HG03469 (cell line): ENCODE measurements at regions not wholly inside any gene's neighbourhood (a gene's known extent, or its start where the extent isn't known, plus 50 kb on each side); places are given as distances from the start of the nearest gene placed in this dataset.

ENCODE experiments used
- ATAC-seq: cut with Tn5 transposase; IDR thresholded peaks from one replicate; pipeline ENCODE4 v1.9.1; 2021; ENCODE audit warnings: mild to moderate bottlenecking, moderate library complexity, moderate number of reproducible peaks; ENCODE audit not compliant: unreplicated experiment

- ATAC-seq: no peak
Observed at GRCh38 chr3:68173012-68173634, 518.7 kb upstream of the SUCLG2 start.

- ATAC-seq: no peak
Observed at GRCh38 chr3:68172039-68172438, 517.6 kb upstream of the SUCLG2 start.

GRCh38 chr3:68163968-68164367 lies 509.6 kb upstream of the SUCLG2 start:
- no peak for ATAC-seq

GRCh38 chr3:68163062-68163461 lies 508.6 kb upstream of the SUCLG2 start:
- ATAC-seq: no peak

- no peak for ATAC-seq
Observed at GRCh38 chr3:68162644-68163043, 508.2 kb upstream of the SUCLG2 start.

- ATAC-seq: no peak
Observed at GRCh38 chr3:68151359-68151758, 496.9 kb upstream of the SUCLG2 start.

GRCh38 chr3:68148447-68148846 lies 494.0 kb upstream of the SUCLG2 start:
- ATAC-seq: no peak

- no peak for ATAC-seq
Observed at GRCh38 chr3:68142441-68142840, 488.0 kb upstream of the SUCLG2 start.

GRCh38 chr3:68139897-68140296 lies 485.5 kb upstream of the SUCLG2 start:
- no peak for ATAC-seq

- no peak for ATAC-seq
Observed at GRCh38 chr3:68136411-68136810, 482.0 kb upstream of the SUCLG2 start.

GRCh38 chr3:68135067-68135466 lies 480.7 kb upstream of the SUCLG2 start:
- no peak for ATAC-seq

GRCh38 chr3:68129065-68129464 lies 474.7 kb upstream of the SUCLG2 start:
- no peak for ATAC-seq

GRCh38 chr3:68123231-68123630 lies 468.8 kb upstream of the SUCLG2 start:
- ATAC-seq: no peak

- ATAC-seq: no peak
Observed at GRCh38 chr3:68121287-68121686, 466.9 kb upstream of the SUCLG2 start.

GRCh38 chr3:68116580-68116979 lies 462.2 kb upstream of the SUCLG2 start:
- ATAC-seq: no peak

- no peak for ATAC-seq
Observed at GRCh38 chr3:68103811-68104210, 449.4 kb upstream of the SUCLG2 start.

GRCh38 chr3:68090571-68090970 lies 436.2 kb upstream of the SUCLG2 start:
- no peak for ATAC-seq

GRCh38 chr3:68089572-68090011 lies 435.2 kb upstream of the SUCLG2 start:
- ATAC-seq: no peak

- no peak for ATAC-seq
Observed at GRCh38 chr3:68088636-68089035, 434.2 kb upstream of the SUCLG2 start.

- ATAC-seq: no peak
Observed at GRCh38 chr3:68088216-68088615, 433.8 kb upstream of the SUCLG2 start.

GRCh38 chr3:68072062-68072461 lies 417.6 kb upstream of the SUCLG2 start:
- ATAC-seq: no peak

GRCh38 chr3:68070186-68070585 lies 415.8 kb upstream of the SUCLG2 start:
- no peak for ATAC-seq

- no peak for ATAC-seq
Observed at GRCh38 chr3:68067314-68067713, 412.9 kb upstream of the SUCLG2 start.
